ENCODE measurements at regions not wholly inside any gene's neighbourhood (a gene's known extent, or its start where the extent isn't known, plus 50 kb on each side); places are given as distances from the start of the nearest gene placed in this dataset.

- Histone ChIP-seq H3K27ac (ENCODE audit: low read depth, low read length) (no peak overlapping the region), H3K79me2 (ENCODE audit: insufficient read depth, low read length) (no peaks in the 10 kb centered on the region), H3K4me3 (ENCODE audit: insufficient read depth, low read depth, low read length) (no peak overlapping the region), H3K36me3 (ENCODE audit: insufficient read depth, low read length) (no peaks in the 10 kb centered on the region), H4K20me1 (ENCODE audit: insufficient read depth, low read length) (no peaks in the 10 kb centered on the region), H2AFZ (ENCODE audit: low read depth, low read length) (no peak overlapping the region), H3K9ac (ENCODE audit: low read length) (no peak overlapping the region), H3K4me2 (ENCODE audit: low read length) (no peak overlapping the region), H3K4me1 (ENCODE audit: insufficient read depth, low read length) (no peaks in the 10 kb centered on the region), H3K9me3 (ENCODE audit: insufficient read depth, low read depth, low read length) (no peaks in the 10 kb centered on the region), H3K27me3 (ENCODE audit: insufficient read depth, low read length) (no peaks in the 10 kb centered on the region)
- H3K4me1 Mint-ChIP-seq (ENCODE audit: low read depth, unreplicated experiment): no peaks in the 10 kb centered on the region
- H3K27me3 Mint-ChIP-seq (ENCODE audit: low read depth, unreplicated experiment): no peaks in the 10 kb centered on the region
- FAIRE-seq (no peak), DNase-seq (ENCODE audit: low read depth) (peak; percentile 12)
- no peak for TF ChIP-seq CTCF (IDR thresholded peaks at IDR 0.05; ENCODE audit: insufficient read depth, low read depth, low read length)
- no peak for TF ChIP-seq EZH2 (IDR thresholded peaks at IDR 0.05; ENCODE audit: insufficient read depth, low read length)
- no peak overlapping the region for H3K27ac Mint-ChIP-seq (ENCODE audit: unreplicated experiment)
- H3K36me3 Mint-ChIP-seq (ENCODE audit: low read depth, unreplicated experiment): no peaks in the 10 kb centered on the region
- peaks cover 6% of the 10 kb centered on the region for H3K9me3 Mint-ChIP-seq (ENCODE audit: unreplicated experiment)
- H3K4me3 Mint-ChIP-seq (ENCODE audit: unreplicated experiment): no peak overlapping the region
Observed at GRCh38 chr4:134787315-134787714, 585.7 kb upstream of the PABPC4L start.

GRCh38 chr4:134780244-134780643 lies 578.7 kb upstream of the PABPC4L start:
- no peaks in the 10 kb centered on the region for H3K36me3 Mint-ChIP-seq (ENCODE audit: low read depth, unreplicated experiment)
- no peak for FAIRE-seq
- H3K4me3 Mint-ChIP-seq (ENCODE audit: unreplicated experiment): no peak overlapping the region
- no peak overlapping the region for H3K27ac ChIP-seq (ENCODE audit: low read depth, low read length)
- H3K79me2 ChIP-seq (ENCODE audit: insufficient read depth, low read length): no peaks in the 10 kb centered on the region
- H4K20me1 ChIP-seq (ENCODE audit: insufficient read depth, low read length): no peaks in the 10 kb centered on the region
- DNase-seq (ENCODE audit: low read depth): no peak
- TF ChIP-seq EZH2 (IDR thresholded peaks at IDR 0.05; ENCODE audit: insufficient read depth, low read length): no peak
- TF ChIP-seq CTCF (IDR thresholded peaks at IDR 0.05; ENCODE audit: insufficient read depth, low read depth, low read length): no peak
- H2AFZ ChIP-seq (ENCODE audit: low read depth, low read length): no peak overlapping the region
- no peak overlapping the region for H3K27ac Mint-ChIP-seq (ENCODE audit: unreplicated experiment)
- no peaks in the 10 kb centered on the region for H3K27me3 ChIP-seq (ENCODE audit: insufficient read depth, low read length)
- H3K36me3 ChIP-seq (ENCODE audit: insufficient read depth, low read length): no peaks in the 10 kb centered on the region
- H3K9ac ChIP-seq (ENCODE audit: low read length): no peak overlapping the region
- H3K4me2 ChIP-seq (ENCODE audit: low read length): no peak overlapping the region
- H3K4me3 ChIP-seq (ENCODE audit: insufficient read depth, low read depth, low read length): no peak overlapping the region
- peaks cover 3% of the 10 kb centered on the region for H3K9me3 Mint-ChIP-seq (ENCODE audit: unreplicated experiment)
- H3K4me1 Mint-ChIP-seq (ENCODE audit: low read depth, unreplicated experiment): no peaks in the 10 kb centered on the region
- no peaks in the 10 kb centered on the region for H3K4me1 ChIP-seq (ENCODE audit: insufficient read depth, low read length)
- H3K27me3 Mint-ChIP-seq (ENCODE audit: low read depth, unreplicated experiment): no peaks in the 10 kb centered on the region
- no peaks in the 10 kb centered on the region for H3K9me3 ChIP-seq (ENCODE audit: insufficient read depth, low read depth, low read length)

- Histone ChIP-seq H2AFZ (ENCODE audit: low read depth, low read length) (no peak overlapping the region), H3K27me3 (ENCODE audit: insufficient read depth, low read length) (no peaks in the 10 kb centered on the region), H3K4me1 (ENCODE audit: insufficient read depth, low read length) (no peaks in the 10 kb centered on the region), H3K9me3 (ENCODE audit: insufficient read depth, low read depth, low read length) (no peaks in the 10 kb centered on the region), H3K36me3 (ENCODE audit: insufficient read depth, low read length) (no peaks in the 10 kb centered on the region), H3K4me2 (ENCODE audit: low read length) (no peak overlapping the region), H3K27ac (ENCODE audit: low read depth, low read length) (no peak overlapping the region), H4K20me1 (ENCODE audit: insufficient read depth, low read length) (no peaks in the 10 kb centered on the region), H3K4me3 (ENCODE audit: insufficient read depth, low read depth, low read length) (no peak overlapping the region), H3K79me2 (ENCODE audit: insufficient read depth, low read length) (no peaks in the 10 kb centered on the region), H3K9ac (ENCODE audit: low read length) (no peak overlapping the region)
- no peaks in the 10 kb centered on the region for H3K4me1 Mint-ChIP-seq (ENCODE audit: low read depth, unreplicated experiment)
- no peak overlapping the region for H3K27ac Mint-ChIP-seq (ENCODE audit: unreplicated experiment)
- FAIRE-seq (no peak), DNase-seq (ENCODE audit: low read depth) (no peak)
- H3K36me3 Mint-ChIP-seq (ENCODE audit: low read depth, unreplicated experiment): no peaks in the 10 kb centered on the region
- TF ChIP-seq EZH2 (IDR thresholded peaks at IDR 0.05; ENCODE audit: insufficient read depth, low read length): no peak
- peak; percentile 14 for TF ChIP-seq CTCF (IDR thresholded peaks at IDR 0.05; ENCODE audit: insufficient read depth, low read depth, low read length)
- no peaks in the 10 kb centered on the region for H3K27me3 Mint-ChIP-seq (ENCODE audit: low read depth, unreplicated experiment)
- H3K9me3 Mint-ChIP-seq (ENCODE audit: unreplicated experiment): no peaks in the 10 kb centered on the region
- no peak overlapping the region for H3K4me3 Mint-ChIP-seq (ENCODE audit: unreplicated experiment)
Observed at GRCh38 chr4:134777606-134778005, 576.0 kb upstream of the PABPC4L start.

All from astrocyte (in vitro differentiated cells and primary cell).